Calu3 (cell line): ENCODE measurements at regions not wholly inside any gene's neighbourhood (a gene's known extent, or its start where the extent isn't known, plus 50 kb on each side); places are given as distances from the start of the nearest gene placed in this dataset.

Experiments used
- BruUV-seq: library from RNA; stranded (reverse); fragments of 400-500 nt; replicated peaks from 2 replicates; lab custom pipeline; 2021; lab: Mats Ljungman, UMichigan
- CTCF ChIA-PET: fragments of 300-600 bp; sonication (Branson Sonifier 250); formaldehyde crosslinking; loops from one replicate; lab custom pipeline; 2022; ENCODE audit warnings: antibody characterized with exemption; lab: Charles Lee
- DNase-seq: peaks from one replicate; pipeline ENCODE4 v3.0.0; 2022
- H3K27ac Mint-ChIP-seq: one replicate; pipeline ENCODE4 v1.8.0; 2022; ENCODE audit warnings: mixed read lengths; ENCODE audit not compliant: unreplicated experiment
- H3K27me3 Mint-ChIP-seq: one replicate; pipeline ENCODE4 v1.8.0; 2022; ENCODE audit warnings: mixed read lengths; ENCODE audit not compliant: unreplicated experiment
- H3K36me3 Mint-ChIP-seq: one replicate; pipeline ENCODE4 v1.8.0; 2022; ENCODE audit warnings: mild to moderate bottlenecking, moderate library complexity, mixed read lengths; ENCODE audit not compliant: insufficient read depth, unreplicated experiment
- H3K4me1 Mint-ChIP-seq: one replicate; pipeline ENCODE4 v1.8.0; 2022; ENCODE audit warnings: mild to moderate bottlenecking, low read depth, mixed read lengths; ENCODE audit not compliant: unreplicated experiment
- H3K4me3 Mint-ChIP-seq: one replicate; pipeline ENCODE4 v1.8.0; 2022; ENCODE audit warnings: mild to moderate bottlenecking, low read depth, moderate library complexity, mixed read lengths; ENCODE audit not compliant: unreplicated experiment
- H3K9me3 Mint-ChIP-seq: one replicate; pipeline ENCODE4 v1.8.0; 2022; ENCODE audit warnings: low read depth, mixed read lengths; ENCODE audit not compliant: unreplicated experiment
- intact Hi-C: fragments of 100-400 bp; cut with micrococcal nuclease; formaldehyde crosslinking; loops from one replicate; pipeline ENCODE4 v1.10.0; 2022; ENCODE audit not compliant: unreplicated experiment
- TF ChIP-seq, protein P1 (sequence below): fragments of 200-600 bp; IDR thresholded peaks from one replicate; pipeline ENCODE4 v1.8.0; 2022; ENCODE audit warnings: antibody characterized with exemption; ENCODE audit not compliant: unreplicated experiment

- Mint-ChIP-seq H3K27me3 (no peaks in the 10 kb centered on the region), H3K4me1 (no peaks in the 10 kb centered on the region), H3K27ac (no peak overlapping the region), H3K36me3 (no peaks in the 10 kb centered on the region), H3K4me3 (no peak overlapping the region), H3K9me3 (no peaks in the 10 kb centered on the region)
- no peak for DNase-seq
- intact Hi-C loops, result no loop called here
- CTCF ChIA-PET, result no interaction called here
- no TSS peak for BruUV-seq
- TF ChIP-seq, protein P1, sequence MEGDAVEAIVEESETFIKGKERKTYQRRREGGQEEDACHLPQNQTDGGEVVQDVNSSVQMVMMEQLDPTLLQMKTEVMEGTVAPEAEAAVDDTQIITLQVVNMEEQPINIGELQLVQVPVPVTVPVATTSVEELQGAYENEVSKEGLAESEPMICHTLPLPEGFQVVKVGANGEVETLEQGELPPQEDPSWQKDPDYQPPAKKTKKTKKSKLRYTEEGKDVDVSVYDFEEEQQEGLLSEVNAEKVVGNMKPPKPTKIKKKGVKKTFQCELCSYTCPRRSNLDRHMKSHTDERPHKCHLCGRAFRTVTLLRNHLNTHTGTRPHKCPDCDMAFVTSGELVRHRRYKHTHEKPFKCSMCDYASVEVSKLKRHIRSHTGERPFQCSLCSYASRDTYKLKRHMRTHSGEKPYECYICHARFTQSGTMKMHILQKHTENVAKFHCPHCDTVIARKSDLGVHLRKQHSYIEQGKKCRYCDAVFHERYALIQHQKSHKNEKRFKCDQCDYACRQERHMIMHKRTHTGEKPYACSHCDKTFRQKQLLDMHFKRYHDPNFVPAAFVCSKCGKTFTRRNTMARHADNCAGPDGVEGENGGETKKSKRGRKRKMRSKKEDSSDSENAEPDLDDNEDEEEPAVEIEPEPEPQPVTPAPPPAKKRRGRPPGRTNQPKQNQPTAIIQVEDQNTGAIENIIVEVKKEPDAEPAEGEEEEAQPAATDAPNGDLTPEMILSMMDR, result no peak
These were observed 92.0 kb upstream of the PRDX4 start for GRCh38 chrX:23575281-23575680.

GRCh38 chrX:23578079-23578478 lies 89.2 kb upstream of the PRDX4 start:
- Mint-ChIP-seq H3K4me3 (no peak overlapping the region), H3K27me3 (no peaks in the 10 kb centered on the region), H3K9me3 (no peaks in the 10 kb centered on the region), H3K27ac (no peak overlapping the region), H3K36me3 (no peaks in the 10 kb centered on the region), H3K4me1 (no peaks in the 10 kb centered on the region)
- no TSS peak for BruUV-seq
- intact Hi-C loops, result no loop called here
- TF ChIP-seq, protein P1, result no peak
- DNase-seq, result no peak
- CTCF ChIA-PET, result no interaction called here

DNA sequence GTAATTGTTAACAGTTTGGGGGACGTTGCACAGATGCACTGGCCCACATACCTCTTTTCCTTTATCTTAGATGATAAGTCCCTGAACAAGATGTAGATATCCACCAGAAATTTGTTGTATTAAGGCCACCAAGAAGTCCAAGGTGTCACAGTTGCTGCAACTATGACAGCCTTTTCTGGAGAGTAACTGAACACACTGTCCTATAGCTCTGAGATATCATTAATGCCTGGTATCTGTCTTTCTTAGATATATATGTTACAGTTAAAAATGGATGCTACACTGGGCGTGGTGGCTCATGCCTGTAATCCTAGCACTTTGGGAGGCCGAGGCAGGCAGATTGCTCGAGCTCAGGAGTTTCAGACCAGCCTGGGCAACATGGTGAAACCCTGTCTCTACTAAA lies 77.8 kb upstream of the PRDX4 start:
- TF ChIP-seq, protein P1, result no peak
- no peaks in the 10 kb centered on the region for H3K9me3 Mint-ChIP-seq
- intact Hi-C loops, result no loop called here
- no peak overlapping the region for H3K4me3 Mint-ChIP-seq
- H3K27me3 Mint-ChIP-seq, result peaks cover 22% of the 10 kb centered on the region
- BruUV-seq, result no TSS peak
- no peaks in the 10 kb centered on the region for H3K4me1 Mint-ChIP-seq
- H3K36me3 Mint-ChIP-seq, result no peaks in the 10 kb centered on the region
- no peak for DNase-seq
- CTCF ChIA-PET, result no interaction called here
- H3K27ac Mint-ChIP-seq, result no peak overlapping the region

DNA sequence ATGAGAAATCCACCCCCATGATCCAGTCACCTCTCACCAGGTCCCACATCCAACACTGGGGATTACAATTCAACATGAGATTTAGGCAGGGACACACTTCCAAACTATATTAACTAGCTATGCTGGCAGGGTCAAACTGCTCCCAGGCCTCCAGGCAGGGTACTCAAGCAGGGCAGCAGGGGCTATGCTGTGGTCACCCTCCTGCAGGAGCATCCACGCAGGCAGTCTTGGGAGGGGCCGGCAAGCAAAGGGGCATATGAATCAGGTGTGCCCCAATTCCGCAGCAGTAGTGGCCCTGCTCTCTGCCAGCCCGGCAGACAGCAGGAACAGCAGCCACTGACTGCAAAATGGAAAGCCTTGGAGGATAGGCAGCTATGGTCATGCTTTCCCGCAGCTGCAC lies 74.6 kb upstream of the PRDX4 start:
- CTCF ChIA-PET, result no interaction called here
- H3K4me1 Mint-ChIP-seq, result no peaks in the 10 kb centered on the region
- H3K27ac Mint-ChIP-seq, result no peak overlapping the region
- H3K9me3 Mint-ChIP-seq, result no peaks in the 10 kb centered on the region
- no peak overlapping the region for H3K4me3 Mint-ChIP-seq
- BruUV-seq, result no TSS peak
- intact Hi-C loops, result no loop called here
- H3K36me3 Mint-ChIP-seq, result no peaks in the 10 kb centered on the region
- DNase-seq, result no peak
- H3K27me3 Mint-ChIP-seq, result peaks cover 22% of the 10 kb centered on the region
- TF ChIP-seq, protein P1, result no peak
